Cardiac fibroblast (primary cell): ENCODE measurements at regions not wholly inside any gene's neighbourhood (a gene's known extent, or its start where the extent isn't known, plus 50 kb on each side); places are given as distances from the start of the nearest gene placed in this dataset.

Experiments
- DNase-seq, 2 donors: peaks; one replicate each; pipeline versions ENCODE4 v3.0.0 to v3.0.0-alpha.2; 2010; ENCODE audit warnings: low read depth in 2 of 2
- H3K4me3 ChIP-seq, 2 donors: replicated peaks in 1 of 2; 1 replicate in 1 of 2; 2 replicates in 1 of 2; pipeline ENCODE4 v1.5.1; 2011; ENCODE audit warnings: low read depth in 2 of 2, low read length in 2 of 2, mild to moderate bottlenecking in 2 of 2, moderate library complexity in 1 of 2
- CTCF ChIP-seq: IDR thresholded peaks from one replicate; pipeline ENCODE4 v1.5.1; 2011; ENCODE audit warnings: low read depth, mild to moderate bottlenecking, low read length, inconsistent platforms

- no peak overlapping the region for H3K4me3 ChIP-seq
- no peak for TF ChIP-seq CTCF
Observed at GRCh38 chr10:3239920-3240894, 67.6 kb upstream of the PITRM1 start.

GRCh38 chr10:3239066-3239919, 66.7 kb upstream of the PITRM1 start:
- no peak overlapping the region for H3K4me3 ChIP-seq
- TF ChIP-seq CTCF: peak; percentile 90

More at GRCh38 chr10:3239920-3240894, 67.6 kb upstream of the PITRM1 start:
- DNase-seq: no peak

GRCh38 chr10:3238115-3238871, 65.7 kb upstream of the PITRM1 start:
- DNase-seq: no peak
- H3K4me3 ChIP-seq: no peak overlapping the region
- no peak for TF ChIP-seq CTCF

More at GRCh38 chr10:3239066-3239919, 66.7 kb upstream of the PITRM1 start:
- DNase-seq: peak; percentile 78 to 81

GRCh38 chr10:3237530-3237929, 64.9 kb upstream of the PITRM1 start:
- no peak overlapping the region for H3K4me3 ChIP-seq
- DNase-seq: no peak
- no peak for TF ChIP-seq CTCF

- no peak overlapping the region for H3K4me3 ChIP-seq
- no peak for DNase-seq
- TF ChIP-seq CTCF: no peak
Observed at GRCh38 chr10:3236644-3237404, 64.2 kb upstream of the PITRM1 start.
